HepG2 (cell line): ENCODE measurements at regions not wholly inside any gene's neighbourhood (a gene's known extent, or its start where the extent isn't known, plus 50 kb on each side); places are given as distances from the start of the nearest gene placed in this dataset.

ENCODE experiments used
- ATAC-seq: fragments of 200-7000 bp; cut with Tn5 transposase; 3 replicates; pipeline ENCODE4 v1.9.1; 2020; ENCODE audit warnings: mild to moderate bottlenecking, moderate library complexity
- BruUV-seq: library from RNA; stranded (reverse); fragments of 400-500 nt; replicated peaks from 2 replicates; lab custom pipeline; 2021; lab: Mats Ljungman, UMichigan
- CTCF ChIA-PET: fragments of 300-600 bp; formaldehyde crosslinking; extraction: SDS; loops from one replicate; lab custom pipeline; 2021; ENCODE audit warnings: low total read pairs, inconsistent platforms, low intra/inter-chr PET ratio; lab: Yijun Ruan, JAX
- POLR2A ChIA-PET: fragments of 350-600 bp; sonication (Branson Sonifier 250); formaldehyde crosslinking; loops from one replicate; lab custom pipeline; 2020; ENCODE audit warnings: antibody characterized with exemption, inconsistent platforms; lab: Yijun Ruan, JAX
- DNase-seq: peaks from one replicate; pipeline ENCODE4 v3.0.0-alpha.2; 2015; ENCODE audit warnings: low spot score
- FAIRE-seq: peaks from 3 replicates; lab custom pipeline; 2011; peaks lifted over from hg19 to GRCh38; lab: Jason Lieb, UNC
- H2AFZ ChIP-seq: one replicate; pipeline ENCODE4 v1.6.1; 2011; ENCODE audit warnings: low read length, inconsistent platforms
- H3K27ac ChIP-seq: fragments of 300-600 bp; 3 replicates; pipeline ENCODE4 v1.8.0; 2011; ENCODE audit warnings: mixed run types, mild to moderate bottlenecking, mixed read lengths, low read length, inconsistent platforms; ENCODE audit not compliant: insufficient read depth; ENCODE audit errors: extremely low read length
- H3K27me3 ChIP-seq, 2 experiments: fragments of 200-600 bp in 1 of 2; 2 replicates in 1 of 2; 3 replicates in 1 of 2; pipeline versions ENCODE4 v1.6.0 to v1.8.0; 2011; ENCODE audit warnings: low read length in 2 of 2, mild to moderate bottlenecking in 2 of 2, moderate library complexity in 2 of 2, inconsistent platforms in 1 of 2; ENCODE audit not compliant: insufficient read depth in 2 of 2, control insufficient read depth in 1 of 2
- H3K36me3 ChIP-seq, 2 experiments: fragments of 200-600 bp in 1 of 2; replicated peaks in 1 of 2; 2 replicates in 1 of 2; 3 replicates in 1 of 2; pipeline versions ENCODE4 v1.5.1 to v1.8.0; 2011; ENCODE audit warnings: low read length in 2 of 2, inconsistent platforms in 1 of 2; ENCODE audit not compliant: insufficient read depth in 2 of 2, control insufficient read depth in 1 of 2
- H3K4me1 ChIP-seq: 2 replicates; pipeline ENCODE4 v1.5.1; 2012; ENCODE audit warnings: low read length, inconsistent platforms; ENCODE audit not compliant: insufficient read depth
- H3K4me2 ChIP-seq: 2 replicates; pipeline ENCODE4 v1.6.0; 2011; ENCODE audit warnings: low read depth, low read length, inconsistent platforms
- H3K4me3 ChIP-seq, 3 experiments: fragments of 200-600 bp in 1 of 3; sonication (generic), shearing (Covaris generic) in 1 of 3; replicated peaks in 1 of 3; 2 replicates each; pipeline ENCODE4 v1.5.1; 2011 to 2016; ENCODE audit warnings: low read length in 3 of 3, inconsistent platforms in 2 of 3, low read depth in 2 of 3, mild to moderate bottlenecking in 2 of 3, control low read depth in 1 of 3, mixed read lengths in 1 of 3; ENCODE audit not compliant: insufficient read depth in 1 of 3
- H3K79me2 ChIP-seq: one replicate; pipeline ENCODE4 v1.6.1; 2011; ENCODE audit warnings: low read length, inconsistent platforms; ENCODE audit not compliant: insufficient read depth
- H3K9ac ChIP-seq: 2 replicates; pipeline ENCODE4 v1.6.0; 2011; ENCODE audit warnings: mild to moderate bottlenecking, low read depth, low read length, inconsistent platforms; ENCODE audit not compliant: insufficient read depth
- H3K9me3 ChIP-seq: 2 replicates; pipeline ENCODE4 v1.5.1; 2012; ENCODE audit warnings: mild to moderate bottlenecking, low read length
- H4K20me1 ChIP-seq: 2 replicates; pipeline ENCODE4 v1.6.0; 2011; ENCODE audit warnings: inconsistent platforms, mild to moderate bottlenecking, low read length, moderate library complexity; ENCODE audit not compliant: insufficient read depth
- CHD4 ChIP-seq: fragments of 200-600 bp; sonication (generic); IDR thresholded peaks from 2 replicates; pipeline ENCODE4 v1.7.0; 2017; ENCODE audit warnings: mild to moderate bottlenecking, low read length, borderline replicate concordance
- DMAP1 ChIP-seq: IDR thresholded peaks from 2 replicates; pipeline ENCODE4 v1.6.1; 2016
- ELF4 ChIP-seq: sonication (generic); formaldehyde crosslinking; IDR thresholded peaks from 2 replicates; pipeline ENCODE4 v1.5.0; 2020; ENCODE audit warnings: missing genetic modification reagents, mild to moderate bottlenecking, moderate library complexity, borderline replicate concordance
- HMG20A ChIP-seq: IDR thresholded peaks from 2 replicates; pipeline ENCODE4 v1.6.1; 2016; ENCODE audit warnings: borderline replicate concordance
- HNRNPH1 ChIP-seq: fragments of 200-400 bp; formaldehyde crosslinking; optimal IDR thresholded peaks from 2 replicates; pipeline ENCODE3; 2017; ENCODE audit warnings: mild to moderate bottlenecking, low read depth, low read length
- KDM5B ChIP-seq: sonication (generic); formaldehyde crosslinking; IDR thresholded peaks from 2 replicates; pipeline ENCODE4 v1.4.0; 2020; ENCODE audit warnings: missing genetic modification reagents, mild to moderate bottlenecking, borderline replicate concordance
- MXD4 ChIP-seq: IDR thresholded peaks from 2 replicates; pipeline ENCODE4 v1.6.1; 2016; ENCODE audit warnings: mild to moderate bottlenecking, missing biosample characterization, missing genetic modification reagents
- TAF15 ChIP-seq: fragments of 200-400 bp; formaldehyde crosslinking; IDR thresholded peaks from one replicate; pipeline ENCODE4 v1.6.1; 2018; ENCODE audit warnings: mild to moderate bottlenecking, low read depth, low read length; ENCODE audit not compliant: poor library complexity, severe bottlenecking
- ZNF562 ChIP-seq: sonication (generic); formaldehyde crosslinking; IDR thresholded peaks from 2 replicates; pipeline ENCODE4 v1.8.0; 2022; ENCODE audit warnings: missing genetic modification reagents, borderline replicate concordance
- WGBS: methylation state at CpG from one replicate; pipeline ENCODE4 v1.1.6; 2017; ENCODE audit warnings: low lambda C conversion rate; 5-methylcytosine and 5-hydroxymethylcytosine counted together
- in situ Hi-C: cut with HindIII; loops from 2 replicates; pipeline ENCODE4 v1.10.0; 2017; ENCODE audit warnings: low pct_unique_long_range_greater_than_20kb; ENCODE audit not compliant: extremely low pct_ligation_motif_present
- intact Hi-C: fragments of 100-400 bp; cut with micrococcal nuclease; formaldehyde crosslinking; loops from one replicate; pipeline ENCODE4 v1.10.0; 2022; ENCODE audit not compliant: unreplicated experiment
- TF ChIP-seq, protein P1 (sequence below): sonication (generic); formaldehyde crosslinking; IDR thresholded peaks from 2 replicates; pipeline ENCODE4 v1.5.1; 2020; ENCODE audit warnings: mild to moderate bottlenecking, missing genetic modification reagents, borderline replicate concordance
- TF ChIP-seq, protein P2 (sequence below): sonication (generic); formaldehyde crosslinking; IDR thresholded peaks from 2 replicates; pipeline ENCODE4 v1.4.0; 2020; ENCODE audit warnings: missing genetic modification reagents
- TF ChIP-seq, protein P3 (sequence below): sonication (generic); formaldehyde crosslinking; IDR thresholded peaks from 2 replicates; pipeline ENCODE4 v1.8.1; 2023; ENCODE audit warnings: mild to moderate bottlenecking, inconsistent platforms, moderate library complexity, missing genetic modification reagents, borderline replicate concordance

DNA sequence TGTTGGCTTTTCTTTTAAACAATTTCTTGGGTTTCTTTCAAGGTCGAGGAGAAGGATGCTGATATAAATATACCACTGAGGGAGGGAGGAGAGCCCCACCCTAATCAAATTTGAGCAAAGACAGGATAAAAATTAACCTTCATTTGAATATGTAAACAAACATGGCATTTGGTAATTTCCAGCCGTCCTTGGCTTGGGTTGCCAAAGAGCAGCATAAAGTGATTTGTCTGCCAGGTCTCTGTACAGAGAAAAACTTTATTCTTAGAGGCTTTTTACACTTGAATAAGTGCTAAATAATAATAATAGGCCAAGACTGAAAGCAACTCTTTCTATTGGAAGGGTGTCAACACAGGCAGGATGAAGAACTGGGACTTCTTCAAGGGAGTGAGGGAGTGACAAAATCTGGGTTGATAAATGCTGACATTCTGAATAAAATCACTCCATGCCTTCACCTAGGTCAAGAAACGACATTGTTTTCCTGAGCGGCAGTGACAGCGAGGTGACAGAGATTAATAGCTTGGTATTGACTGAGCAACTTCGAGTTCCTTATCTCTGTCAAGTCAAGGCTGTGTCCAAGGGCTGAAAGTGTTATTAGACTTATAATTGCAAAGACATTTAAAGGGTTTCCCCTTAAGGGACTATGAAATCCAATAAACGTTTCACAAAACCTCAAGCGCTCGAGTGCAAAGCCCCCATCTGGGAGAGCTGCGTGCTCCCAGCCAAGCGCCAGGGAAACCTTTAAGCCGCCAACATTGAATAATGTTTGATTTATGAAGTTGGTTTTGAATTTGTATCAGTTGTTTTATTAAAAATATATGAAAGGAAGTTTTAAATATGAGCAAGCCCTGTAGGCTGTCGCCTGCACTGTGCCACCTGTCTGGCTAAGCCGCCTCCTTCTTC, 269.5 kb upstream of the N4BP1 start:
- TF ChIP-seq MXD4 (CRISPR knock-in tag) (no peak), TAF15 (no peak), KDM5B (CRISPR knock-in tag) (no peak), CHD4 (no peak), ZNF562 (CRISPR knock-in tag) (no peak), HMG20A (CRISPR knock-in tag) (no peak), DMAP1 (CRISPR knock-in tag) (no peak), HNRNPH1 (no peak), ELF4 (CRISPR knock-in tag) (no peak)
- TF ChIP-seq, protein P1, sequence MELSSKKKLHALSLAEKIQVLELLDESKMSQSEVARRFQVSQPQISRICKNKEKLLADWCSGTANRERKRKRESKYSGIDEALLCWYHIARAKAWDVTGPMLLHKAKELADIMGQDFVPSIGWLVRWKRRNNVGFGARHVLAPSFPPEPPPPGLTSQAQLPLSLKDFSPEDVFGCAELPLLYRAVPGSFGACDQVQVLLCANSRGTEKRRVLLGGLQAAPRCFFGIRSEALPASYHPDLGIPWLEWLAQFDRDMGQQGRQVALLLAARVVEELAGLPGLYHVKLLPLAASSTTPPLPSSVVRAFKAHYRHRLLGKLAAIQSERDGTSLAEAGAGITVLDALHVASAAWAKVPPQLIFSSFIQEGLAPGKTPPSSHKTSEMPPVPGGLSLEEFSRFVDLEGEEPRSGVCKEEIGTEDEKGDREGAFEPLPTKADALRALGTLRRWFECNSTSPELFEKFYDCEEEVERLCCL: no peak
- TF ChIP-seq, protein P2, sequence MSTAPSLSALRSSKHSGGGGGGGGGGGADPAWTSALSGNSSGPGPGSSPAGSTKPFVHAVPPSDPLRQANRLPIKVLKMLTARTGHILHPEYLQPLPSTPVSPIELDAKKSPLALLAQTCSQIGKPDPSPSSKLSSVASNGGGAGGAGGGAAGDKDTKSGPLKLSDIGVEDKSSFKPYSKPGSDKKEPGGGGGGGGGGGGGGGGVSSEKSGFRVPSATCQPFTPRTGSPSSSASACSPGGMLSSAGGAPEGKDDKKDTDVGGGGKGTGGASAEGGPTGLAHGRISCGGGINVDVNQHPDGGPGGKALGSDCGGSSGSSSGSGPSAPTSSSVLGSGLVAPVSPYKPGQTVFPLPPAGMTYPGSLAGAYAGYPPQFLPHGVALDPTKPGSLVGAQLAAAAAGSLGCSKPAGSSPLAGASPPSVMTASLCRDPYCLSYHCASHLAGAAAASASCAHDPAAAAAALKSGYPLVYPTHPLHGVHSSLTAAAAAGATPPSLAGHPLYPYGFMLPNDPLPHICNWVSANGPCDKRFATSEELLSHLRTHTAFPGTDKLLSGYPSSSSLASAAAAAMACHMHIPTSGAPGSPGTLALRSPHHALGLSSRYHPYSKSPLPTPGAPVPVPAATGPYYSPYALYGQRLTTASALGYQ (CRISPR knock-in tag): no peak
- TF ChIP-seq, protein P3, sequence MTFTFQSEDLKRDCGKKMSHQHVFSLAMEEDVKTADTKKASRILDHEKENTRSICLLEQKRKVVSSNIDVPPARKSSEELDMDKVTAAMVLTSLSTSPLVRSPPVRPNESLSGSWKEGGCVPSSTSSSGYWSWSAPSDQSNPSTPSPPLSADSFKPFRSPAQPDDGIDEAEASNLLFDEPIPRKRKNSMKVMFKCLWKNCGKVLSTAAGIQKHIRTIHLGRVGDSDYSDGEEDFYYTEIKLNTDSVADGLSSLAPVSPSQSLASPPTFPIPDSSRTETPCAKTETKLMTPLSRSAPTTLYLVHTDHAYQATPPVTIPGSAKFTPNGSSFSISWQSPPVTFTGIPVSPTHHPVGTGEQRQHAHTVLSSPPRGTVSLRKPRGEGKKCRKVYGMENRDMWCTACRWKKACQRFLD (CRISPR knock-in tag): no peak
- FAIRE-seq: no peak
- POLR2A ChIA-PET: no interaction called here
- in situ Hi-C loops (no loop called here), intact Hi-C loops (no loop called here)
- no peak overlapping the region for H3K4me3 ChIP-seq
- no peaks in the 10 kb centered on the region; a peak in 2 of 5 replicates for H3K27me3 ChIP-seq
- H3K4me1 ChIP-seq: no peaks in the 10 kb centered on the region
- H3K9ac ChIP-seq: no peak overlapping the region
- CTCF ChIA-PET: no interaction called here
- H3K9me3 ChIP-seq: no peaks in the 10 kb centered on the region
- no peak for DNase-seq
- no peaks in the 10 kb centered on the region for H3K79me2 ChIP-seq
- H4K20me1 ChIP-seq: no peaks in the 10 kb centered on the region
- no peak for ATAC-seq
- H2AFZ ChIP-seq: no peak overlapping the region
- H3K4me2 ChIP-seq: no peak overlapping the region
- H3K36me3 ChIP-seq: no peaks in the 10 kb centered on the region
- no TSS peak for BruUV-seq
- no peak overlapping the region for H3K27ac ChIP-seq
- 19% methylated on average over 14 of the region's 14 CpGs for WGBS
